HEK293 (cell line): ENCODE measurements at regions not wholly inside any gene's neighbourhood (a gene's known extent, or its start where the extent isn't known, plus 50 kb on each side); places are given as distances from the start of the nearest gene placed in this dataset.

Source experiments
- CTCF ChIP-seq: fragments of 450-650 bp; formaldehyde crosslinking; IDR thresholded peaks from 2 replicates; pipeline ENCODE4 v1.5.1; 2016; ENCODE audit warnings: missing biosample characterization, missing genetic modification characterization
- PATZ1 ChIP-seq: fragments of 450-650 bp; formaldehyde crosslinking; IDR thresholded peaks from 2 replicates; pipeline ENCODE4 v1.5.1; 2016; ENCODE audit warnings: missing biosample characterization, missing genetic modification characterization
- ZBTB1 ChIP-seq: fragments of 450-650 bp; formaldehyde crosslinking; IDR thresholded peaks from 2 replicates; pipeline ENCODE4 v1.5.1; 2016; ENCODE audit warnings: missing biosample characterization, missing genetic modification characterization
- ZBTB26 ChIP-seq: fragments of 450-650 bp; formaldehyde crosslinking; optimal IDR thresholded peaks from 2 replicates; pipeline ENCODE3; 2016; ENCODE audit warnings: missing biosample characterization, mild to moderate bottlenecking, missing genetic modification characterization
- ZBTB7A ChIP-seq: fragments of 450-650 bp; formaldehyde crosslinking; IDR thresholded peaks from 2 replicates; pipeline ENCODE4 v1.5.1; 2016; ENCODE audit warnings: low read depth, missing biosample characterization, missing genetic modification characterization
- ZNF10 ChIP-seq: fragments of 450-650 bp; formaldehyde crosslinking; IDR thresholded peaks from 2 replicates; pipeline ENCODE4 v1.5.1; 2017; ENCODE audit warnings: missing biosample characterization, missing genetic modification characterization
- ZNF140 ChIP-seq: fragments of 450-650 bp; formaldehyde crosslinking; IDR thresholded peaks from 2 replicates; pipeline ENCODE4 v1.5.1; 2016; ENCODE audit warnings: missing biosample characterization, missing genetic modification characterization
- ZNF23 ChIP-seq: fragments of 450-650 bp; formaldehyde crosslinking; IDR thresholded peaks from 2 replicates; pipeline ENCODE4 v1.5.1; 2016; ENCODE audit warnings: missing biosample characterization, missing genetic modification characterization, borderline replicate concordance
- ZNF274 ChIP-seq, 2 experiments: fragments of 200-500 bp in 1 of 2; fragments of 450-650 bp in 1 of 2; sonication (Bioruptor generic) in 1 of 2; formaldehyde crosslinking in 1 of 2; IDR thresholded peaks; 2 replicates each; pipeline versions ENCODE4 v1.5.1 to v1.6.1; 2014 to 2016; ENCODE audit warnings: borderline replicate concordance in 1 of 2, inconsistent platforms in 1 of 2, low read length in 1 of 2, missing biosample characterization in 1 of 2, missing genetic modification characterization in 1 of 2
- ZNF660 ChIP-seq: fragments of 450-650 bp; IDR thresholded peaks from 2 replicates; pipeline ENCODE4 v1.5.1; 2018; ENCODE audit warnings: missing biosample characterization, mild to moderate bottlenecking, missing genetic modification characterization

GRCh38 chr9:99385814-99386279 is 163.8 kb downstream of the SEC61B start:
- TF ChIP-seq CTCF (tag by site-specific recombination) (no peak), ZBTB26 (tag by site-specific recombination) (no peak), ZBTB7A (tag by site-specific recombination) (no peak), ZBTB1 (tag by site-specific recombination) (no peak), ZNF10 (no peak), ZNF660 (no peak), ZNF140 (tag by site-specific recombination) (no peak), ZNF23 (tag by site-specific recombination) (no peak), PATZ1 (no peak), ZNF274 (IDR thresholded peaks at IDR 0.05; ENCODE audit: low read length) (no peak), ZNF274 (tag by site-specific recombination; IDR thresholded peaks at IDR 0.05; ENCODE audit: borderline replicate concordance) (no peak)
